ENCODE measurements at regions not wholly inside any gene's neighbourhood (a gene's known extent, or its start where the extent isn't known, plus 50 kb on each side); places are given as distances from the start of the nearest gene placed in this dataset.

DNA sequence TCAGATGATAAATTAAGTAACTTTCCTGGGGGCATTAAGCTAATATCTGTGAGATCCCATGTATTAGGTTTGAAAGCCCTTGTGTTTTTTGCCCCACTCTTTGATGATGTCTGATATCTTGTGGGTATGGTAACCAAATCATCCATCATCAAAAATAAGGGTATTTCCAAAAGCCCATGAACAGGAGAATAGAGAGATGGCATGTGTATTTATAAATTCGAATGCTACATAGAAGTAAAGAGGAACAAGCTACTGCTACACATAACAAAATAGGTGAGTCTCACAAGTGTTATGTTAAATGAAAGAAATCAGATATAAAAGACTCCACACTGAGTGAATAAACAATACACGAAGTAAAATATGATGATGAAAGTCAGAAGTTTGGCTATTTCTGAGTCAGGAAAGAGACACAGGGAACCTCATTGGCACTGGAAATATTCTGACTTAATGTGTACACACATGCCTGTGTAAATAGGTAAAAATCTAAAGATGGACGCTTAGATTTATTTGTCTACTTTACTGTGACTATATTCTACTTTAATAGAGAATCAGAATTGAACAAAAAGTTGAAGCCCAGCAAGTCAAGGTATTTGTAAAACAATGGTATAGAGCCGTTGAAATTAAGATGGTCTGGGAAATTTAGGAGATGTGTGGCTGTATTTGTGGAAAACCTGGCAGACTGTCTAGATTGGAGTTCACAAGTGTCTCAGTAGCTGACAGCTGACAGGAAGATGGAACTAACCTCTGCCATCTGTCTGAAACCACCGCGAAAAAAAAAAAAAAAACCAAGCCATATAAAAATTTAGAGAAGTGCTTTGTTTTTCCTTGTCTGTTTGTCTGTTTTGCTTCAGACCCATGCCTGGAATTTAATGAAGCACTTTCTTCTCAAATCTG is 111.0 kb upstream of the TGFBR2 start:
- no peak for DNase-seq (ENCODE audit: low spot score)

DNA sequence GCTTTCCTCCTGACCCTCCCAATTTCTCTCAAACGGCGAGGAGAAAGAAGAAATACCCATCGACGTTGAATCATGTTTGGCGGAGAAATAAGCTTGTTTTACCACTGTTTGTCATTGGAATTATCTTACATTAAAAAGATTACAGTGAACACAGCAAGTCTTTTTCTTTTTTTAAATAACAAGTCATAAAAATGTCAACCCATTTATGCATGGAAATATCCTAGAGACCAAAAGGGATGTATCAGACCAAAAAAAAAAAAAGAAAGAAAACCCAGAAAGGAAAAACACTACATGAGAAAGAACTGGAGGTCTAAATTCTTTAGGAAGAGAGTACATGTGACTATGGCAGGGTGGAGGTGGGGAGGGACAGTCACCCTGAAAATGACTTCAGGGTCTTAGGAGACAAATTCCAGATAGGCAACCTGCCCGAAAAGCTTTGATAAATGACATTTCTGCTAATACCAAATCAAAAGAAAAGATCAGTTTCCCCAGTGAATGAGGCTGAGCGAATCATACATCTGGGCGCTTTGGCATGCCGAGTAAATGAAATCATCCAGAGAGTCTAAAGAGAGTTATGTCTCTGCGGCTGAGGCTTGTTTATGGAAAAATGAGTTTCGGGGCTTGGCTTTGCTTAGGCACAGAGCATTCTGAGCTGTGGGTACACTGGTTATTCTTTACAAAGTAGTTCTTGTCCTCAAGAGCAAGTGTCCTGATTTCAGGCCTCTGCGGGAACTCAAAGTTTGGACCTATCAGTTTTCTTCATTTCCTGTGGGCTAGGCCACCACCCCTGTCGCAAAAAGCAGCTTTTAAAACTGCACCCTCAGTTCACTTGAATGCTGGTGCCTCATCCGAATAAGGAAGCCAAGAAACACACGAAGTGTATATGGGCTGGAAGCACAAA is 110.1 kb upstream of the TGFBR2 start:
- DNase-seq (ENCODE audit: low spot score) = no peak

- DNase-seq (ENCODE audit: low spot score) = no peak
These were observed 107.8 kb upstream of the TGFBR2 start for GRCh38 chr3:30498587-30498967.

- no peak for DNase-seq (ENCODE audit: low spot score)
These were observed 105.6 kb upstream of the TGFBR2 start for GRCh38 chr3:30500666-30501399.

DNA sequence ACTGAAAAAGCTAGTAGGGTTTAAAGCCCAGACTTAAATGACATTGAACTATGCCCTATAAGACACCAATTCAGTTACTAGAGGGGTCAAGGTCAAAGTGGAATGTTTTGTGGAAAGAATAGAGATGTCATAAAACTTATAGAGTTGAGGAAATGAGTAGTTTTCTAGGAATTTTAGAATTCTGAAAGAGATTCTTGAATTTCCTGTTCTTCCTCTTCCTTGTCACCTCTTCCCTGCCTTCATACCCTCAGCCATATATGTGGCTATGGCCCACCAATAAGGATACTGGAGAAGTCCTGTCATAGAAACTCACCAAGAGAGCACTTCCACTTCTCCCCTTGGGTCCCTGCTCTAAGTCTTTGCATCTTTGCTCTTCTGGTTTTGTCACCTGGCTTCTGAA is 104.9 kb upstream of the TGFBR2 start:
- no peak for DNase-seq (ENCODE audit: low spot score)

DNA sequence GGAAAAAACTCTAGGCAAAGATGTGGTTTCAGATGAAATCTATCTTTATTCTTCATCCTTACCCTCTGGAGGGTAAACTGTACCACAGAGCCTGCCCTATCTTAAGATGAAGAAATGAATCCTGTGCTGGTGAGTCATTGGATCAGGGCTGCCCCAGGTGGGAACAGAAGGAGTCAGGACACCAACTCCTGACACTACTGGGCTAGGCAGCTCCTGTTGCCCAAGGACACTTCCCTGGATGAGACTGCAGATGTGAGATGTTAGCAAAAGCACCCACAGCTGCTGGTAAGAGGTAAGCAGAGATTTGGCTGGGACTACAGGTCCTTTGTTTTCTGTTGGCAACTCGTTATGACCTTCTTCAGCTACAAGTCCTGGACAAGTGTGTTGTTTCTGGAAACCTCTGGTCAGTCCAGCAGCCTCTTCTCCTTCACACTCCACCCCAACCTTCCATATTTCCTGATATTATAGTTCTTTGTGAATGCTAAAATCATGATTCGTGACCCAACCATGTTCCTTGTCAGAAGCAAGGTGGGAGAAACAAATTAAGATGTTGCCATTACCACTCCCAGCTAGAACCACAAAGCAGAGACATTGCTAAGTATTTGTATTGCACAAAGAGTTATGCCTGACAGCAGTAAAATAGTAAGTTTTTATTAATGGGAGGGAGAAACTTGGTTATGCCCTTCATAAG is 104.2 kb upstream of the TGFBR2 start:
- DNase-seq (ENCODE audit: low spot score) = no peak

- DNase-seq (ENCODE audit: low spot score) = no peak
These were observed 103.7 kb upstream of the TGFBR2 start for GRCh38 chr3:30502742-30503073.

DNA sequence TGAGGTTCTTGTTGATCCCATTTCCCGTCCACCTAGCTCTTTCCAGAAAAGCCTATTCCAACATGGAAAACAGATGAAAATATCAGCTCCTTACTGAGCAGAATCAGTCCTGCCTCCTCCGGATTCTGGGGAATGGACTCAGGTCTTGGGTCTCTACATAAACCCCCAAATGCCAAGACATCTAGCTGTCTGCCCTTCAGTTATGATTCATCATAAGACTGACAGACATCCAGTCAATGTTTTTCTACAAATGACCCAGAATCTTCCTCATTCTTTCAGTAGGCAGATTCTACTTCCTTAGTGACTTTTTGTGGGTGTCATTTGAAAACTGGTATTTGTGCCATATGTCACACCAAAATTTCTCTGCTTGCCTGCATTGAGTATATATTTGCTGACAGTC is 103.0 kb upstream of the TGFBR2 start:
- DNase-seq (ENCODE audit: low spot score) = no peak

DNA sequence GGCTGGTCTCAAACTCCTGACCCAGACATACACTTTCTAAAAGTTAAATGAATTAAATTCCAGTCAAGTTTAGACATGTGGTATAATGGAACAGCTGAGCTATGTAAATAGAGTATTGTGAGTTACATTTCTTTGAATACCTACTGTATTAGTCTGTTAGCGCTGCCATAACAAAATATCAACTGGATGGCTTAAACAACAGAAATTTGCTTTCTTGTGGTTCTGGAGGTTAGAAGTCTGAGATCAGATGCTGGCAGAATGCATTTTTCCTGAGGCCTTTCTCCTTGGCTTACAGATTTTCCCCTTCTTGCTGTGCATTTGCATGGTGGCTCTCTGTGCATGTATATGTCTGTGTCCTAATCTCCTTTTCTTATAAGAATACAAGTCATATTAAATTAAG is 101.5 kb upstream of the TGFBR2 start:
- no peak for DNase-seq (ENCODE audit: low spot score)

DNA sequence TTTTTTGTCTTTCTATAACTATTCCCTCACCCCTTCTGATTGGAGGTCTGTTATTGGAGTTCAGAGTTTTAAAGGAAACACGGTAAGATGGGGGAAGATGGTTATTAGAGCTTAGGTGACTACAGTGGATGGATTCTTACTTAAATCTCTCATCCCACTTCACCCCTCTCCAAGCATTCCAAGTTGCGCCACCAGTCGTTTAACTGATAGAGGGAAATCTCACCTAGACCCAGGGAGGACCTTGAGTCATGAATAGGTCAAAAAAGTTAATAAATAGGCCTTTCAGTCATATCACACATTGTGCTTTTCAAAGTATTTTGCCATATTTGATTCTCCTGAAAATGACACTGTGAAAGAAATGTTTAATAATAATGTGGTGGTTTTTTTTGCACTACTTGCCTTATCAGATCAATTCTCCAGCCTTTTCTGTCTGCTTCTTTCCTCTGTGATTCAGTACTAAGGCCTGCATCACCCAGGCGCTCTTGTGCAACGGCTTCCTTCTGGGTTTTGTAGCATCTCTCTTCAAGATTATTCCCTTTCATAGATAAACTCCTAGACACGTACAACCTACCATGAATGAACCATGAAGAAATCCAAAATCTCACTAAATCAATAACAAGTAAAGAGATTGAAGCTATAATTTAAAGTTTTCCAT is 100.4 kb upstream of the TGFBR2 start:
- DNase-seq (ENCODE audit: low spot score) = no peak

- DNase-seq (ENCODE audit: low spot score) = no peak
These were observed 98.1 kb upstream of the TGFBR2 start for GRCh38 chr3:30508339-30508738.

DNA sequence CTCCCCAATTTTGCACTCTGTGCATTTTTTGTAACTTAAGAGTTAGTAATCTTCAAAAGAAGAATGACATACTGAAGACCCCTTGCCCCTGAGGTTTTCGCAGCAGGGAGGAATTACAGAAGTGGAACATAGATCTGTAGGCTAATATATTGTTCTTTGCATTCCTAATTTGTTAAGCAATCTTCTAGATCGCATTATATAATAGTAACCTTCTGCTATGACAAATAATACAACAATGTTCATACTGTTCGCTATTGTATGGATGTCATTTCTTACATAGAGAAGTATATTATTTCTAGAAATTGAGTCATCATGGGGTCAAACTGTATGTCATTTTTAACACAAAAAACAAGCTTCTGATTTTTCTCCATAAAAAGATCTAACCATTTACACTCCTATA is 95.8 kb upstream of the TGFBR2 start:
- DNase-seq (ENCODE audit: low spot score) = no peak

DNA sequence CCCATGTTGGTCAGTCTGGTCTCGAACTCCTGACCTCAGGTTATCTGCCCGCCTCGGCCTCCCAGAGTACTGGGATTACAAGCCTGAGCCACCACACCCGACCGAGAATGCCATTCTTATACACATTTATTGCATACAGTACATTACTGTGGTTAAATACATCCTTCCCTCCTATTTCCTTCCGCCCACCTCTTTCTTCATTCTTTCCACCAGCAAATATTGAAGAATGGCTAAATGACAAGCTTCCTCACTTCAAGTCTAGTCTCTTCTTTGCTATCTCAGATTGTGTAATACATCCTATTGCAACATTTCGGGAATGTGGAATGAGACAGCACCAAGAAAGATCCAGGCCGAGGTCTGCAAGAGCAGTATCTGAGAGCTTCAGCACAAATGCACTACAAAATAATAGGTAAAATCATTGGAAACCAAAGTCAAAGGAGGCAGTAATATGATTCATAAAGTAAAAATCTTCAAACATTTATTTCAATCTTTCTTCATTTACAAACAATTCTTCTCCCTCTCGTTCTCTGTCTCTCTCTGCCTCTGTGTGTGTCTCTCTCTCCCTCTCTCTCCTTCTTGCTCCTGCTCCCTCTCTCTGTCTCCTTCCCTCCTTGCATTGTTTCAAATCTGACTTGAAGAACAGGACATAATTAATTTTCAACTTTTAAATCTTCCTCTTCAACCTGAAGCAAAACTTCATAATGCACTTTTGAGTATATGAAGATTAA is 94.7 kb upstream of the TGFBR2 start:
- no peak for DNase-seq (ENCODE audit: low spot score)

GRCh38 chr3:30512576-30512975 is 93.8 kb upstream of the TGFBR2 start:
- DNase-seq (ENCODE audit: low spot score) = no peak

DNA sequence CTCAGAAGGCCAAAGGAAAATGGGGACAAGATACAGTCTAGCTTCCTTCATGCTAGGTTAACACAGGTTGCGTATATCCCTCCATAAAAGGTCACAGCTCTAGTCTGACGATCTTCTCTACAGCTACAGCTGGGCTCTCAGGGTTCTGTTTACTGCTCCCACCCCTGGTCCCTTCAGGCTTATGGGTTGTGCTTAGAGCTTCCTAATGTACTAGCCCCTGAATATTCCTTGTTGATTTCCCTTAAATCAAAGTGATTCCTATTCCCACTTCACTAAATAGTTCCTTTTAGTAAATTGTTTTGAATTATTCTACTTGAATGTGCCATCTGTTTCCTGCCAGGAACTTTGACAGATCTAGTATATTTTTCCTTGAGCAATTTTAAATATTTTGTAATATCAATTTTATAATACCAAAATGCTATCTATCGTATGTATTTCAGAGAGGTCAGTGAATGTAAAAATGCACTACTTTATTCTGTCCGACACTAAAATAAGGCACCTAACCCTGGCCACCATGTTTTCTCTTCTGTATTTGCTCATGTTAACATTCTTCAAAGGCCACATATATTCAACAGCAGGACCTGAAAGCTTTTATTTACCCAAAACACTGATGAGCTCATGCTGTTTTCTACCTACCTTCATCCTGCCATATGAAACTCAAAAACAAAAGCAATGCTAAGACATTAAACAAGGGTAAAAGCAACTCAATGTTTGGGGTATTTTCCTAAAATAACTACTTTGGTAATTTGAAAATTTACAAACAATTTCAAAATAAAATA is 92.8 kb upstream of the TGFBR2 start:
- no peak for DNase-seq (ENCODE audit: low spot score)

- DNase-seq (ENCODE audit: low spot score) = no peak
These were observed 90.2 kb upstream of the TGFBR2 start for GRCh38 chr3:30516238-30516637.

DNA sequence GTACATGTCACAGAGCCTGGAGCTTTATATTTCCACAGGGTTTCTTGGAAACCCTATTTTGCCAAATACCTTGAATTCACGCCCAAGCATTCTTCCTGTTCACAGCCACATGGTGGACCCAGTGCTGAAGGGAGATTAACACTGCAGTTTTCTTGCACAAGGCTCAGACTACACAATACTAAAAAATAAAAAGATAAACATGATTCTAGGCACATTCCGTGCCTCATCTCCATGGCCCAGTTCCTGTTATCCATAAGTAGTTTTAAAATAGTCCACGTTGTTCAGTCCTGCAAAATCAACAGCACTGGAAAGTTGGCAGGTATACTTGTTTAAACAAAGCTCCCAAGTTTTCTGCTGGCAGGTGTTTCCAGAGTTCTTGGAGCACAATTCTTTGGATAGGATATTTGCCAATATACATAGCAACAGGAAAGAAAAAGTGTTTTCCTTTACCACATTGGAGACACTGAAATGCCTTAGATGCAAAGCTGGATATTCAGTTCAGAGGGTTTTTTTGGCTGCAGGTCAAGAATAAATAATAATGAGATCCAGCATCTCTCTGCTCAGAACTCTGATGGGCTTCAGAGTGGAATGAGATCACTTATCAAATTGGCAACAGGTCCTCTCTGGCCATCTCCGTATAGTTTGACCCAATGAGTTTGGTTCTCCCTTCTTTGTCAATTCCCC is 88.1 kb upstream of the TGFBR2 start:
- no peak for DNase-seq (ENCODE audit: low spot score)

DNA sequence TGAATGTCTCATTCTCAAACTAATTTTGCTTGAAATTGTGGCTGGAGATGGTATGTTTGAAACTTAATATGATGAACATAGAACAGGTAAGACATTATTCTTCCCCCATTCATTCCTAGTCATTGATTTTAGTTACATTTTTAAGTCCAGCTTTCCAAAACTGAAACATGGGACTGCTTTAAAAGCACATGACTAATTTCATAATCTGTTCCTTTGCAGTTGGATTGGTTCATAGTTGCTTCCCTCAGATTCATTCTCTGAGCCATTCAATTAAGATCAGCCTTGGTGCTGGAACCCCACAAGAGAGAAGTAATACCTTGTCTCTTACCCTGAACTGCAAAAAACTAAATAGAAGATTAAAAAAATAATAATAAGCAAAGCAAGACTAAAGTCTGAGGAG is 87.5 kb upstream of the TGFBR2 start:
- DNase-seq (ENCODE audit: low spot score) = no peak

- no peak for DNase-seq (ENCODE audit: low spot score)
These were observed 85.7 kb upstream of the TGFBR2 start for GRCh38 chr3:30520699-30521098.

Data from D341Med (cell line).